IMR-90 (cell line): ENCODE measurements at regions not wholly inside any gene's neighbourhood (a gene's known extent, or its start where the extent isn't known, plus 50 kb on each side); places are given as distances from the start of the nearest gene placed in this dataset.

Source experiments
- RAD21 ChIP-seq: IDR thresholded peaks from 2 replicates; pipeline ENCODE4 v1.6.1; 2012; ENCODE audit warnings: low read length, improper control_type of control experiment
- TF ChIP-seq, protein P1 (sequence below): conservative IDR thresholded peaks from 2 replicates; pipeline ENCODE4 v1.5.1; 2012; ENCODE audit warnings: mild to moderate bottlenecking, low read depth, low read length, improper control_type of control experiment

DNA sequence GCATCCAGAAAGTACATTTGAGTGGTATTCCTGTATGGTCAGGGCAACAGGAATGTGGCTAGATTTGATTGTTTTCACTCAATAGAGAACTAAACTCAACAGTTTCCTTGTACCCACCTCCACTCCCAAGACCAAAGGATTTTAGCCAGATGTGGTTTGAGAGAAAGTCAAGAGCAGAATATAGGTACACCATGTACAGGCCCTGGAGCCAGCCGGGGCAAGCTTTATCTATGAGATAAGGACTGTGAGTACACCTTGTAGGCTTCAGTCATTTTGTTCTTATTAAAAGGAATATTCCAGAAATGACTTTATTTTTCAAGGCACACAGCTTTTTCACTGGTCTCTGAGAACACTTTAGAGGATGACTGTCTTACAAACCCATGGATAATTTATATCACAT, 192.4 kb upstream of the JUN start:
- TF ChIP-seq RAD21, result no peak
- TF ChIP-seq, protein P1, sequence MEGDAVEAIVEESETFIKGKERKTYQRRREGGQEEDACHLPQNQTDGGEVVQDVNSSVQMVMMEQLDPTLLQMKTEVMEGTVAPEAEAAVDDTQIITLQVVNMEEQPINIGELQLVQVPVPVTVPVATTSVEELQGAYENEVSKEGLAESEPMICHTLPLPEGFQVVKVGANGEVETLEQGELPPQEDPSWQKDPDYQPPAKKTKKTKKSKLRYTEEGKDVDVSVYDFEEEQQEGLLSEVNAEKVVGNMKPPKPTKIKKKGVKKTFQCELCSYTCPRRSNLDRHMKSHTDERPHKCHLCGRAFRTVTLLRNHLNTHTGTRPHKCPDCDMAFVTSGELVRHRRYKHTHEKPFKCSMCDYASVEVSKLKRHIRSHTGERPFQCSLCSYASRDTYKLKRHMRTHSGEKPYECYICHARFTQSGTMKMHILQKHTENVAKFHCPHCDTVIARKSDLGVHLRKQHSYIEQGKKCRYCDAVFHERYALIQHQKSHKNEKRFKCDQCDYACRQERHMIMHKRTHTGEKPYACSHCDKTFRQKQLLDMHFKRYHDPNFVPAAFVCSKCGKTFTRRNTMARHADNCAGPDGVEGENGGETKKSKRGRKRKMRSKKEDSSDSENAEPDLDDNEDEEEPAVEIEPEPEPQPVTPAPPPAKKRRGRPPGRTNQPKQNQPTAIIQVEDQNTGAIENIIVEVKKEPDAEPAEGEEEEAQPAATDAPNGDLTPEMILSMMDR, result no peak
